CD4-positive, alpha-beta T cell (primary cell): ENCODE measurements at regions not wholly inside any gene's neighbourhood (a gene's known extent, or its start where the extent isn't known, plus 50 kb on each side); places are given as distances from the start of the nearest gene placed in this dataset. TPM values are rescaled to one million over a fixed set of nuclear protein-coding genes. Genes with fewer than 3 reads are reported as not detected.

Source experiments
- ATAC-seq: fragments of 200-7000 bp; cut with Tn5 transposase; one replicate; pipeline ENCODE4 v1.10.0; 2022; ENCODE audit warnings: mild to moderate bottlenecking; ENCODE audit not compliant: poor library complexity
- CTCF ChIA-PET: fragments of 350-600 bp; sonication (Branson Sonifier 250); formaldehyde crosslinking; loops from one replicate; lab custom pipeline; 2021; ENCODE audit warnings: antibody characterized with exemption, inconsistent platforms; lab: Charles Lee
- POLR2A ChIA-PET: fragments of 350-600 bp; sonication (Branson Sonifier 250); formaldehyde crosslinking; loops from one replicate; lab custom pipeline; 2021; ENCODE audit warnings: antibody characterized with exemption, inconsistent platforms; lab: Charles Lee
- DNase-seq, 14 experiments: peaks; one replicate each; pipeline ENCODE4 v3.0.0-alpha.2; 2013 to 2020; ENCODE audit warnings: mixed read lengths in 2 of 14
- H3K27ac ChIP-seq, 2 donors: one replicate each; pipeline versions ENCODE4 v1.5.1 to v1.7.0; 2013; ENCODE audit warnings: low read length in 2 of 2, low read depth in 1 of 2, mild to moderate bottlenecking in 1 of 2
- H3K27me3 ChIP-seq, 2 experiments: 1 replicate in 1 of 2; 2 replicates in 1 of 2; pipeline versions ENCODE4 v1.6.1 to v1.7.0; 2013; ENCODE audit warnings: low read length in 2 of 2, control low read depth in 1 of 2, mild to moderate bottlenecking in 1 of 2, moderate library complexity in 1 of 2; ENCODE audit not compliant: insufficient read depth in 2 of 2, control insufficient read depth in 1 of 2
- H3K36me3 ChIP-seq: one replicate; pipeline ENCODE4 v1.6.1; 2013; ENCODE audit warnings: low read length, control low read depth; ENCODE audit not compliant: insufficient read depth
- H3K4me1 ChIP-seq: one replicate; pipeline ENCODE4 v1.6.1; 2013; ENCODE audit warnings: low read length, control low read depth; ENCODE audit not compliant: insufficient read depth
- H3K4me3 ChIP-seq: one replicate; pipeline ENCODE4 v1.5.1; 2013; ENCODE audit warnings: mild to moderate bottlenecking, low read length, moderate library complexity
- H3K9me3 ChIP-seq, 2 experiments: 1 replicate in 1 of 2; 2 replicates in 1 of 2; pipeline versions ENCODE4 v1.6.1 to v1.7.0; 2013; ENCODE audit warnings: low read length in 2 of 2, mild to moderate bottlenecking in 2 of 2, control low read depth in 1 of 2, moderate library complexity in 1 of 2; ENCODE audit not compliant: control insufficient read depth in 1 of 2, insufficient read depth in 1 of 2
- H3K27ac Mint-ChIP-seq: one replicate; pipeline ENCODE4 v1.8.0; 2020; ENCODE audit warnings: mixed read lengths
- H3K27me3 Mint-ChIP-seq: one replicate; pipeline ENCODE4 v1.8.0; 2021; ENCODE audit warnings: mixed read lengths
- H3K36me3 Mint-ChIP-seq: one replicate; pipeline ENCODE4 v1.8.0; 2021; ENCODE audit warnings: low read depth, mixed read lengths
- H3K4me1 Mint-ChIP-seq: one replicate; pipeline ENCODE4 v1.8.0; 2021; ENCODE audit warnings: low read depth, mixed read lengths
- H3K4me3 Mint-ChIP-seq: one replicate; pipeline ENCODE4 v1.8.0; 2020; ENCODE audit warnings: mild to moderate bottlenecking, mixed read lengths
- H3K9me3 Mint-ChIP-seq: one replicate; pipeline ENCODE4 v1.8.0; 2020; ENCODE audit warnings: mixed read lengths
- intact Hi-C, 2 experiments: fragments of 100-400 bp; cut with DNase I in 1 of 2; cut with micrococcal nuclease in 1 of 2; formaldehyde crosslinking; loops; one replicate each; pipeline versions ENCODE4 v1.15.1 to v1.9.0; 2023 to 2025; cut with DNase I, micrococcal nuclease
- microRNA-seq: library from miRNA; unstranded; fragments of <30 nt; microRNA quantifications from one replicate; pipeline ENCODE4 v1.2.0, GENCODE V29; 2021; ENCODE audit warnings: borderline microRNAs expressed, borderline replicate concordance
- TF ChIP-seq, protein P1 (sequence below): fragments of 200-600 bp; IDR thresholded peaks from one replicate; pipeline ENCODE4 v1.8.0; 2022; ENCODE audit warnings: antibody characterized with exemption, mild to moderate bottlenecking

DNA sequence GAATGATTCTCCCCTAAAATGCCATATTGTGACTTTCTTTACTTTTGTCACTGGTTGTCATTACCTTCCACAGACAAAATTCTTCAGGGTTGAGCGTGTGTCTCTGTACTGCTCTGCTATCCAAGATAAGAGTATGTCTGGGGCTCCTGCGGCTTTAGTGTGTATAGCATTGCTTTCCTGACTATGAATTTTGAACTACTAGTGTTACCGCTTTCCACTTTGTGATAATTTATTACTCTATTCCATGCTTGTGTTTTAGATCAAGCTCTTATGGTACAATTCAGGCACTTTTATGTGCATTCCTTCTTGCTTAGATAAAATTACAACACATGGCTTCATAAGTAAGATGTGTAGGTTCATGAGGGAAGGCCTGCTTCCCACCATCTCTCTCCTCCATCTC, 51.5 kb upstream of the MEF2C start:
- DNase-seq: no peak
- H3K4me3 Mint-ChIP-seq: no peak overlapping the region
- no peaks in the 10 kb centered on the region for H3K9me3 Mint-ChIP-seq
- ChIA-PET POLR2A (no interaction called here), CTCF (no interaction called here)
- H3K27me3 Mint-ChIP-seq: no peaks in the 10 kb centered on the region
- Histone ChIP-seq H3K27ac (no peak overlapping the region), H3K27me3 (no peaks in the 10 kb centered on the region), H3K36me3 (no peaks in the 10 kb centered on the region), H3K4me1 (no peaks in the 10 kb centered on the region), H3K4me3 (no peak overlapping the region), H3K9me3 (no peaks in the 10 kb centered on the region)
- ATAC-seq: no peak
- H3K4me1 Mint-ChIP-seq: no peaks in the 10 kb centered on the region
- no peaks in the 10 kb centered on the region for H3K36me3 Mint-ChIP-seq
- H3K27ac Mint-ChIP-seq: no peak overlapping the region
- TF ChIP-seq, protein P1, sequence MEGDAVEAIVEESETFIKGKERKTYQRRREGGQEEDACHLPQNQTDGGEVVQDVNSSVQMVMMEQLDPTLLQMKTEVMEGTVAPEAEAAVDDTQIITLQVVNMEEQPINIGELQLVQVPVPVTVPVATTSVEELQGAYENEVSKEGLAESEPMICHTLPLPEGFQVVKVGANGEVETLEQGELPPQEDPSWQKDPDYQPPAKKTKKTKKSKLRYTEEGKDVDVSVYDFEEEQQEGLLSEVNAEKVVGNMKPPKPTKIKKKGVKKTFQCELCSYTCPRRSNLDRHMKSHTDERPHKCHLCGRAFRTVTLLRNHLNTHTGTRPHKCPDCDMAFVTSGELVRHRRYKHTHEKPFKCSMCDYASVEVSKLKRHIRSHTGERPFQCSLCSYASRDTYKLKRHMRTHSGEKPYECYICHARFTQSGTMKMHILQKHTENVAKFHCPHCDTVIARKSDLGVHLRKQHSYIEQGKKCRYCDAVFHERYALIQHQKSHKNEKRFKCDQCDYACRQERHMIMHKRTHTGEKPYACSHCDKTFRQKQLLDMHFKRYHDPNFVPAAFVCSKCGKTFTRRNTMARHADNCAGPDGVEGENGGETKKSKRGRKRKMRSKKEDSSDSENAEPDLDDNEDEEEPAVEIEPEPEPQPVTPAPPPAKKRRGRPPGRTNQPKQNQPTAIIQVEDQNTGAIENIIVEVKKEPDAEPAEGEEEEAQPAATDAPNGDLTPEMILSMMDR: no peak
- intact Hi-C loops: no loop called here

Small RNA genes lying in the stretch of these regions (microRNA-seq; reads per million reads assigned to microRNA genes)
- not detected for gene MIR3660
